IgD-negative memory B cell (primary cell): ENCODE measurements at regions not wholly inside any gene's neighbourhood (a gene's known extent, or its start where the extent isn't known, plus 50 kb on each side); places are given as distances from the start of the nearest gene placed in this dataset.

Experiments used
- H3K27ac Mint-ChIP-seq, 3 donors: one replicate each; pipeline ENCODE4 v1.8.0; 2020 to 2022; ENCODE audit warnings: mild to moderate bottlenecking in 3 of 3, mixed read lengths in 3 of 3, moderate library complexity in 1 of 3
- H3K27me3 Mint-ChIP-seq: one replicate; pipeline ENCODE4 v1.8.0; 2021; ENCODE audit warnings: mixed read lengths
- H3K36me3 Mint-ChIP-seq: one replicate; pipeline ENCODE4 v1.8.0; 2020; ENCODE audit warnings: mild to moderate bottlenecking, mixed read lengths
- H3K4me1 Mint-ChIP-seq, 3 donors: one replicate each; pipeline ENCODE4 v1.8.0; 2020 to 2022; ENCODE audit warnings: mixed read lengths in 3 of 3, mild to moderate bottlenecking in 1 of 3
- H3K4me3 Mint-ChIP-seq, 4 donors: one replicate each; pipeline ENCODE4 v1.8.0; 2020 to 2022; ENCODE audit warnings: mild to moderate bottlenecking in 4 of 4, mixed read lengths in 4 of 4, moderate library complexity in 3 of 4
- H3K9me3 Mint-ChIP-seq, 3 donors: one replicate each; pipeline ENCODE4 v1.8.0; 2020 to 2021; ENCODE audit warnings: mixed read lengths in 3 of 3, mild to moderate bottlenecking in 1 of 3

DNA sequence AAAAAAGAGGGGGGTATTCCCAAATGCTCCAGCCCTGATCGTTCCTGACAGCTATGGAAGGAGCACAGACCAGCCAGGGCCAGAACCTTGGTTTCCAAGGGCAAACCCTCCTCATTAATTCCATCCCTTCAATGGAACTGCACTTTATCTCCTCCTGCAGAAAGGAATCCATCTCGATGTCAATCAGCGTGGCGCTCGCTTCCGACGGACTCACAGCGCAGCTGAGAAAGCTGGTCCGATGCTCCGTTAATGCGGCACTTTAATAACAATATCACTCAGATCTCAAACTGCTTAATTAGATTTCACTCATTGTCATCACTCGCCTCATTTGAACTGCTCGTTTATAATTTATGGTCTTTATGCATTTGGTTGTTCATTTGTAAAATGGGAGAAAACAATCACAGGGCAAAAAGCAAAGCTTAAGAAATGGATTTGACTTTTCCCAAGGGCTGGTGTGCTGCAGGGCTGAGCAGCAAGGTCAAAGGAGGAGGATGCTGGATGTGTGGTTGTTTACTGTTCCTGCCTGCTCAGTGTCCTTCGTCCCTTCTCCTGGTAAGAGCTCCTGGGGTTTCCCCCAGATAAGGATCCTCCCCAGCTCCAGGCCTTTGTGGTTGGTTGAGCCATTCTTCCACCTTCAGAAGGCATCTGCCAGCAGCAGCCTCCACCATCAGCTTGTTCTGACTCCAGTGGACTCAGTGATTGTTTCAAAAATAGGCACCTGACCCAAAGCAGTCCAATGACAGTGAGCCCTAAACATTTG, 152.7 kb downstream of the ANKRD60 start:
- Mint-ChIP-seq H3K9me3 (peaks cover 0 to 1% (median 0%) of the 10 kb centered on the region in 3 donors), H3K27ac (no peak overlapping the region), H3K27me3 (peaks cover 11% of the 10 kb centered on the region), H3K4me1 (peaks cover 0 to 9% (median 2%) of the 10 kb centered on the region in 3 donors), H3K4me3 (peak overlapping the region in 1 of 4 donors; percentile 36), H3K36me3 (peaks cover 4% of the 10 kb centered on the region)

DNA sequence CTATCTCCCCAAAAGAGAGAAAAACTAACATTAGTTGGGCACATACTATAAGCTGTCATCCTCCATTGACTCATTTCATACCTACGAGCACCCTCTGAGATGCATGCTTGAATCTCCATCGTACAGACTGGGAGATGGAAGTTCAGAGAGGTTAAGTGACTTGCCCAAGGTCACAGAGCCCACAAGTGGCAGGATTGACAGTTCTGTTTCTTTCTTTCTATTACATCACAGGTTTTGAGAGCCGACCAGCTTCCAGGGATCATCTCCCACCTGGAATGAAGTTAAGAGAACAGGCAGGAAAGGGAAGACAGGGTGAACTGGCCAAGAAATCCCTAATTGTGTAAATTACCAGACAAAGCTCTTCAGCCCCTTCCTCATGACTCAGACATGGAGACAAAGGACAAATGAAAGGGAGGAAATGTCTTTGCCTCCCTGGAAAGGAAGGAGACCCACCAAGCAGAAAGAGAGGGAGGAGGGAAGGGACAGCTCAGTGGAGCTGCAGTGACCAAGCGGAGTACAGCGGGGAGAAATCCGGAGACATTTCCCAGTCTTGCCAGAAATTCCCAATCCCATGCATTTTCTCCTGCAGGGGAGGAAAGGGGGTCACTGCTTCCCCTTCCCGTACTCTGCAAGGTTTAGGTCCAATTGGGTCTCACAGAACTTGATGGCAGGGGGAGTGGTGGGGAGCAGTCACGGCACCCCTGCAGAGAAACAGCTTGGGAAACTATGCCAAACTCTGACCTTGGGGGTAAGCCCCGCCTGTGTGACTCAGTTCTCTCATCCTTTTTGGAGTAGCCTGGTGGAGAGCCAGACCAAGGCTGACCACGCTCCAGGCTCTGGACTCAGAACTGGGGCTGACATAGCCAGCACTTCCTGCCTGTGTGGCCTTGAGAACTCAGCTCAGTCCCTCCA, 154.3 kb downstream of the ANKRD60 start:
- Mint-ChIP-seq H3K36me3 (peaks cover 4% of the 10 kb centered on the region), H3K27ac (no peak overlapping the region), H3K4me3 (peak overlapping the region in 1 of 4 donors; percentile 21), H3K27me3 (peaks cover 13% of the 10 kb centered on the region), H3K4me1 (peaks cover 0 to 9% (median 2%) of the 10 kb centered on the region in 3 donors), H3K9me3 (peaks cover 0 to 1% (median 0%) of the 10 kb centered on the region in 3 donors)

GRCh38 chr20:58072695-58073671, 155.5 kb downstream of the ANKRD60 start:
- H3K9me3 Mint-ChIP-seq = peaks cover 0 to 1% (median 0%) of the 10 kb centered on the region in 3 donors
- peaks cover 0 to 9% (median 2%) of the 10 kb centered on the region in 3 donors for H3K4me1 Mint-ChIP-seq
- no peak overlapping the region for H3K4me3 Mint-ChIP-seq
- peaks cover 4% of the 10 kb centered on the region for H3K36me3 Mint-ChIP-seq
- peaks cover 14% of the 10 kb centered on the region for H3K27me3 Mint-ChIP-seq
- H3K27ac Mint-ChIP-seq = no peak overlapping the region

- peaks cover 0 to 1% (median 0%) of the 10 kb centered on the region in 3 donors for H3K9me3 Mint-ChIP-seq
- H3K4me3 Mint-ChIP-seq = no peak overlapping the region
- peaks cover 14% of the 10 kb centered on the region for H3K27me3 Mint-ChIP-seq
- peaks cover 4% of the 10 kb centered on the region for H3K36me3 Mint-ChIP-seq
- no peak overlapping the region for H3K27ac Mint-ChIP-seq
- H3K4me1 Mint-ChIP-seq = peaks cover 0 to 9% (median 2%) of the 10 kb centered on the region in 3 donors
These were observed 156.5 kb downstream of the ANKRD60 start for GRCh38 chr20:58071991-58072390.

DNA sequence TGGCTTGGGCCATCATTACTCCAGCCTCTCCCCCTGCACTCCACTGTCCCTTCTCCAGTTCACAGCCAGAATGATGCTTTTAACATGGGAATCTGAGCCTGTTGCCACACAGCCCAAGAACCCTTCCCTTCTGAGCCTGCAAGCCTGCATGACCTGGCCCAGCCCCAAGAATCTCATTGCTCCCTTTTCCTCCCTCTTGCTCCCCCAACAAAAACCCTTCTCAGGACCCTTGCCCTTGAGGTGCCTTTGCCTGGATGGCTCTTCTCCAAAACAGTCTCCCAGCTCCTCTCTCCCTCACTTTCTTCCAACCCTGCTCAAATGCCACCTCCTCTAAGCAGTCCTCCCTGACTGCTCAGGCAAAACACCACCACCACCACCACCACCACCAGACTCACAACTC, 157.2 kb downstream of the ANKRD60 start:
- Mint-ChIP-seq H3K36me3 (peaks cover 4% of the 10 kb centered on the region), H3K4me3 (peak overlapping the region in 1 of 4 donors; percentile 52), H3K4me1 (peaks cover 0 to 9% (median 2%) of the 10 kb centered on the region in 3 donors), H3K27me3 (peaks cover 14% of the 10 kb centered on the region), H3K27ac (no peak overlapping the region), H3K9me3 (peaks cover 0 to 1% (median 0%) of the 10 kb centered on the region in 3 donors)

GRCh38 chr20:58070664-58071196, 157.7 kb downstream of the ANKRD60 start:
- Mint-ChIP-seq H3K27ac (no peak overlapping the region), H3K9me3 (peaks cover 0 to 1% (median 0%) of the 10 kb centered on the region in 3 donors), H3K36me3 (peaks cover 2% of the 10 kb centered on the region), H3K27me3 (peaks cover 13% of the 10 kb centered on the region), H3K4me3 (no peak overlapping the region), H3K4me1 (peaks cover 0 to 7% (median 2%) of the 10 kb centered on the region in 3 donors)

GRCh38 chr20:58069796-58070663, 158.4 kb downstream of the ANKRD60 start:
- Mint-ChIP-seq H3K4me1 (peaks cover 0 to 4% (median 2%) of the 10 kb centered on the region in 3 donors), H3K4me3 (no peak overlapping the region), H3K27me3 (peaks cover 10% of the 10 kb centered on the region), H3K27ac (no peak overlapping the region), H3K36me3 (no peaks in the 10 kb centered on the region), H3K9me3 (peaks cover 0 to 1% (median 0%) of the 10 kb centered on the region in 3 donors)

- no peak overlapping the region for H3K4me3 Mint-ChIP-seq
- no peaks in the 10 kb centered on the region for H3K4me1 Mint-ChIP-seq
- H3K36me3 Mint-ChIP-seq = no peaks in the 10 kb centered on the region
- no peaks in the 10 kb centered on the region for H3K9me3 Mint-ChIP-seq
- H3K27me3 Mint-ChIP-seq = peaks cover 6% of the 10 kb centered on the region
- H3K27ac Mint-ChIP-seq = no peak overlapping the region
These were observed 159.2 kb downstream of the ANKRD60 start for GRCh38 chr20:58069207-58069606.

DNA sequence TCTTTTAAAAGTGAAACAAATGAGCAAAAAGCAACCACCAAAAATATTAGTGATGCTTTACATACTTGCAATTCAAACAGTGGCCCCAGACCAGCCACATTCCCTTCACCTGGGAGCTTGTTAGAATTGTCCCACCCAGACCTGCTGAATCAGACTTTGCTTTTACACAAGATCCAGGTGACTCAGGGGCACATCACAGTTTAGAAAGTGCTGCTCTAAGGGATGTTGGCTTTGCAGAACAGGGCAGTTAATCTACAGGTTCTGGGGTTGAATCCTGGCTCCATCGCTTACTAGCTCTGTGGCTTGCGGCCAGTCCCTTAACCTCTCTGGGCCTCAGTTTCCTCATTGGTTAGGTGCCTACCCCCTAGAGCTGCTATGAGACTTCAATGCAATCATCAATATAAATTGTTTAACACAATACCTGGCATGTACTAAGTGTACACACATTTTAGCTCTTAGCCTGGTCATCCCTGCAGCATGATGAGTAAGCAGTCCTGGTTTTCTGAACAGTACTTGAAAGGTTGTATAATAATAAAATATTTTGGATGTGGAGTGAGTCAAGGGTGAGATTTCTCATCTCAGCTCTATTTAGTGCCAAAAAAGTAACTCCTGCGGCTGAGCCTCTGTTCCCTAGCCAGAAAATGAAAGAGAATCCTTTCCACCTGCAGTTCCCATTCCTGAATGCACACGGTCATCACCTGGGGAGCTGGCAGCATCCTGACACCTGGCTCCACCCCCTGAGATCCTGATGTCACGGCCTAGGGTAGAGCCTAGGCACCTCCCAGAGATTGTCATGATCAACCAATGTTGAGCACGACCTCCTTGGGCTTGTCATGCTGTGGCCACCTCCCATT, 162.7 kb downstream of the ANKRD60 start:
- H3K27ac Mint-ChIP-seq = no peak overlapping the region
- H3K27me3 Mint-ChIP-seq = peaks cover 4% of the 10 kb centered on the region
- H3K9me3 Mint-ChIP-seq = peaks cover 7 to 13% (median 9%) of the 10 kb centered on the region in 3 donors

DNA sequence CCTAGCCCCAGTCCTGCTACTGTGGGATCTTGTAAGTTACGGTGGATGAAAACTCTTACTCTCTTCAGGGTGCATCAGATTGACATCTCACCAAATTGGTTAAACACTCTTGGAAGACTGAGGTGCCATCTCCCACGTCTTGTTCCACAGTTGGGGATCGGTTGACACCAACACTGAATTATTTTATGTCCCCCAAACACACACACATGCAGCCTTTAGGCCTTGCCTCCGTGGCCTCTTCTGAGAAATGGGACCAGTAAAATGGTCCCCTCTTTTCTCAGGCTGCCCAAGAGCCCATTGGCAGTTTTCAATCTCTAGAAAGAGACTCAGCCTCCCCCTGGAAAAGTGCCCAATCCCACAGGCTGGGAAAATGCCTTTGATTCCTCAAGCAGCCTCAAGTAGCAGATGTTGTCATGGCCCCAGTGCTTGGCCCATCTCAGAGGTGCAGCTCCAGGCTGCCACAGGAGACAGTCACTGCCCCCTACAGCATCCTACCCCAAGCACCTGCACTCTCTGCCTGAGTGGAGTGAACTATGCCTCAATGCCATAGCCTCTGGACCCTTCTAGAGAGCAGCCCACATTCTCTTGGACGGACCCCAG, 163.9 kb downstream of the ANKRD60 start:
- H3K4me3 Mint-ChIP-seq = peak overlapping the region in 1 of 4 donors; percentile 20
- H3K4me1 Mint-ChIP-seq = no peaks in the 10 kb centered on the region
- H3K9me3 Mint-ChIP-seq = peaks cover 7 to 13% (median 9%) of the 10 kb centered on the region in 3 donors

More for the DNA sequence above, 162.7 kb downstream of the ANKRD60 start:
- Mint-ChIP-seq H3K4me3 (no peak overlapping the region), H3K4me1 (no peaks in the 10 kb centered on the region), H3K36me3 (no peaks in the 10 kb centered on the region)

GRCh38 chr20:58059260-58059544, 169.3 kb downstream of the ANKRD60 start:
- Mint-ChIP-seq H3K4me3 (no peak overlapping the region), H3K9me3 (peaks cover 7 to 13% (median 9%) of the 10 kb centered on the region in 3 donors), H3K27ac (no peak overlapping the region), H3K36me3 (peaks cover 2% of the 10 kb centered on the region), H3K4me1 (no peaks in the 10 kb centered on the region), H3K27me3 (peaks cover 20% of the 10 kb centered on the region)

More for the DNA sequence above, 163.9 kb downstream of the ANKRD60 start:
- Mint-ChIP-seq H3K36me3 (peaks cover 2% of the 10 kb centered on the region), H3K27ac (no peak overlapping the region), H3K27me3 (peaks cover 4% of the 10 kb centered on the region)

- Mint-ChIP-seq H3K36me3 (peaks cover 2% of the 10 kb centered on the region), H3K4me3 (no peak overlapping the region), H3K4me1 (no peaks in the 10 kb centered on the region), H3K27ac (peak overlapping the region in 1 of 3 donors; percentile 74), H3K9me3 (peaks cover 7 to 13% (median 9%) of the 10 kb centered on the region in 3 donors), H3K27me3 (peaks cover 22% of the 10 kb centered on the region)
These were observed 169.8 kb downstream of the ANKRD60 start for GRCh38 chr20:58058421-58059259.
